Kidney (tissue), 13 donors: ENCODE measurements at regions not wholly inside any gene's neighbourhood (a gene's known extent, or its start where the extent isn't known, plus 50 kb on each side); places are given as distances from the start of the nearest gene placed in this dataset.
"Not testable (repeated sequence)": the region's sequence is repeated elsewhere in the genome, so short reads cannot be mapped to it uniquely, and the experiment has no call there.

ENCODE experiments used
- DNase-seq, 5 donors: peaks; one replicate each; pipeline ENCODE4 v3.0.0-alpha.2; 2013 to 2020
- FAIRE-seq: peaks from 2 replicates; lab custom pipeline; 2012; peaks lifted over from hg19 to GRCh38; lab: Jason Lieb, UNC
- H3K27ac ChIP-seq, 2 donors: one replicate each; pipeline ENCODE4 v1.7.0; 2013; ENCODE audit warnings: low read depth in 2 of 2, low read length in 2 of 2, inconsistent platforms in 1 of 2
- H3K27me3 ChIP-seq: one replicate; pipeline ENCODE4 v1.7.1; 2013; ENCODE audit warnings: low read length, inconsistent platforms; ENCODE audit not compliant: control insufficient read depth, insufficient read depth
- H3K36me3 ChIP-seq, 3 donors: one replicate each; pipeline versions ENCODE4 v1.7.0 to v1.7.1; 2013; ENCODE audit warnings: low read length in 3 of 3, control low read depth in 1 of 3, inconsistent platforms in 1 of 3; ENCODE audit not compliant: insufficient read depth in 3 of 3, control insufficient read depth in 2 of 3
- H3K4me1 ChIP-seq, 3 donors: one replicate each; pipeline versions ENCODE4 v1.7.0 to v1.7.1; 2013; ENCODE audit warnings: low read length in 3 of 3, inconsistent platforms in 1 of 3, low read depth in 1 of 3; ENCODE audit not compliant: control insufficient read depth in 2 of 3, insufficient read depth in 2 of 3
- H3K4me3 ChIP-seq, 3 donors: one replicate each; pipeline versions ENCODE4 v1.7.0 to v1.8.1; 2013; ENCODE audit warnings: low read length in 3 of 3, control low read depth in 1 of 3, inconsistent platforms in 1 of 3
- H3K9ac ChIP-seq, 3 donors: one replicate each; pipeline versions ENCODE4 v1.7.0 to v1.7.1; 2013; ENCODE audit warnings: low read length in 3 of 3, control low read depth in 1 of 3, inconsistent platforms in 1 of 3
- H3K9me3 ChIP-seq, 3 donors: one replicate each; pipeline versions ENCODE4 v1.7.0 to v1.7.1; 2013; ENCODE audit warnings: low read length in 3 of 3, control low read depth in 1 of 3, inconsistent platforms in 1 of 3; ENCODE audit not compliant: control insufficient read depth in 2 of 3, insufficient read depth in 1 of 3
- intact Hi-C: fragments of 100-400 bp; cut with DNase I; formaldehyde crosslinking; loops from one replicate; pipeline ENCODE4 v1.11.1; 2022
- TF ChIP-seq, protein P1 (sequence below): IDR thresholded peaks from 3 replicates; pipeline ENCODE4 v1.5.1; 2012; ENCODE audit warnings: mild to moderate bottlenecking, moderate library complexity, borderline replicate concordance; ENCODE audit not compliant: insufficient read depth; ENCODE audit errors: extremely low read depth
- donor health status: control.
- donor health status: control.
- donor health status: control.
- donor health status: control.
- donor health status: control.
- donor health status: DM: yes; HTN: yes; CAD: no.
- donor health status: Normal renal cell carcinoma (clear cell type).

DNA sequence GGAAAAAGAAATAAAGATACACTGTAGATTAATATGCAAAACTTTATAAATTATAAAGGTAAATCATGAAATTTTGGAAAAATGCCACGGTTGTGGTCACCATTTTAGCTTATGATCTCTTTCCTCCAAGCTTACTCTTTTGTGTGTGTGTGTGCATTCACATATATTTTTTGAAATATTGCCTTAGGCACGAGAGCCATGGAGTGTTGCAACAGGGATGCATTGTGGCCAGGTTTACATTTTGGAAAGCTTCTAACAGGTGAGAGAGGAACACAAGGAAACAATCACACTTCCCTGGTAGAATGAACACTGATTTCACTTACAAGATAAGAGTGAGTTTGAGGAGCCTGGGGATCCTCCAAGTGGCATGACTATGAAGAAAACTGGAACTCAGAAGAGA, 214.5 kb upstream of the TENT5A start:
- FAIRE-seq (no peak), DNase-seq (no peak)
- no peak overlapping the region for H3K9ac ChIP-seq
- no peaks in the 10 kb centered on the region for H3K27me3 ChIP-seq
- no peaks in the 10 kb centered on the region for H3K4me1 ChIP-seq
- TF ChIP-seq, protein P1, sequence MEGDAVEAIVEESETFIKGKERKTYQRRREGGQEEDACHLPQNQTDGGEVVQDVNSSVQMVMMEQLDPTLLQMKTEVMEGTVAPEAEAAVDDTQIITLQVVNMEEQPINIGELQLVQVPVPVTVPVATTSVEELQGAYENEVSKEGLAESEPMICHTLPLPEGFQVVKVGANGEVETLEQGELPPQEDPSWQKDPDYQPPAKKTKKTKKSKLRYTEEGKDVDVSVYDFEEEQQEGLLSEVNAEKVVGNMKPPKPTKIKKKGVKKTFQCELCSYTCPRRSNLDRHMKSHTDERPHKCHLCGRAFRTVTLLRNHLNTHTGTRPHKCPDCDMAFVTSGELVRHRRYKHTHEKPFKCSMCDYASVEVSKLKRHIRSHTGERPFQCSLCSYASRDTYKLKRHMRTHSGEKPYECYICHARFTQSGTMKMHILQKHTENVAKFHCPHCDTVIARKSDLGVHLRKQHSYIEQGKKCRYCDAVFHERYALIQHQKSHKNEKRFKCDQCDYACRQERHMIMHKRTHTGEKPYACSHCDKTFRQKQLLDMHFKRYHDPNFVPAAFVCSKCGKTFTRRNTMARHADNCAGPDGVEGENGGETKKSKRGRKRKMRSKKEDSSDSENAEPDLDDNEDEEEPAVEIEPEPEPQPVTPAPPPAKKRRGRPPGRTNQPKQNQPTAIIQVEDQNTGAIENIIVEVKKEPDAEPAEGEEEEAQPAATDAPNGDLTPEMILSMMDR = no peak
- H3K36me3 ChIP-seq = no peaks in the 10 kb centered on the region
- no peaks in the 10 kb centered on the region for H3K9me3 ChIP-seq
- H3K4me3 ChIP-seq = no peak overlapping the region
- intact Hi-C loops = no loop called here
- no peak overlapping the region for H3K27ac ChIP-seq

DNA sequence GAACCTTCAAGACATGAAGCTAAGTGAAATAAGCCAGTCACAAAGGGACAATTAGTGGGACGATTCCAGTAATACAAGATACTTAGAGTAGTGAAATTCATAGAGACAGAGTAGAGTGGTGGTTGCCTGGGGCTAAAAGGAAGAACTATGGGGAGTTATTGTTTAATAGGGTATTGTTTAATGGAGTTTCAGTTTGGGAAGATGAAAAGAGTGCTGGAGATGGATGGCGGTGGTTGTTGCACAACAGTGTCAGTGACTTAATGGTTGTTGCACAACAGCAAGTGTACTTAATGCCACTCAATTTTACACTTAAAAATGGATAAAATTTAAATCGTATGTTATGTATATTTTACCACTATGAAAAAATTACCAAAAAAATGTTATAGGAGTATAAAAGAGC, 209.7 kb upstream of the TENT5A start:
- Histone ChIP-seq H3K4me3 (no peak overlapping the region), H3K27ac (no peak overlapping the region), H3K27me3 (no peaks in the 10 kb centered on the region), H3K36me3 (no peaks in the 10 kb centered on the region), H3K9me3 (no peaks in the 10 kb centered on the region), H3K9ac (no peak overlapping the region), H3K4me1 (no peaks in the 10 kb centered on the region)
- intact Hi-C loops = no loop called here
- DNase-seq (no peak), FAIRE-seq (no peak)
- TF ChIP-seq, protein P1 = no peak

DNA sequence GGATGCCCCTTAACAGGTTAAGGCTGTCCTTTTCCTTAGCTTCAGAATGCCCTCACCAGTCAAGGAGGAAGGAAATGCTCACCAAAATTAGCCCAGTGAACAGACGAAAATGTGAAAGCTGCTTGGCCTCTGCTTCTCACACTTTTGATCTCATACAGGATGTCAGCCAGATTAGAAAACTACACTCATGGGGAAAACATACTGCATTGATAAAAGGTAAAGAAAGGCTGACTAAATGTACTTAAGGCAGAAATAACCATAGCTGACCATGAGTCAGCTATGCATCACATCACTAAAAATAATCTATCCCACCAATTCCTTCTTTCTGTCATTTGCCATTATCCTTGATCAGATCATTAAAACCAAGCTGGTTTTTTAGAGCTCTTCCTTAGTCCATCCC, 198.4 kb upstream of the TENT5A start:
- no peak overlapping the region for H3K9ac ChIP-seq
- intact Hi-C loops = no loop called here
- H3K27me3 ChIP-seq = no peaks in the 10 kb centered on the region
- H3K27ac ChIP-seq = no peak overlapping the region
- no peaks in the 10 kb centered on the region for H3K36me3 ChIP-seq
- DNase-seq = no peak
- no peaks in the 10 kb centered on the region for H3K9me3 ChIP-seq
- TF ChIP-seq, protein P1 = no peak
- no peak for FAIRE-seq
- no peaks in the 10 kb centered on the region for H3K4me1 ChIP-seq
- no peak overlapping the region for H3K4me3 ChIP-seq

DNA sequence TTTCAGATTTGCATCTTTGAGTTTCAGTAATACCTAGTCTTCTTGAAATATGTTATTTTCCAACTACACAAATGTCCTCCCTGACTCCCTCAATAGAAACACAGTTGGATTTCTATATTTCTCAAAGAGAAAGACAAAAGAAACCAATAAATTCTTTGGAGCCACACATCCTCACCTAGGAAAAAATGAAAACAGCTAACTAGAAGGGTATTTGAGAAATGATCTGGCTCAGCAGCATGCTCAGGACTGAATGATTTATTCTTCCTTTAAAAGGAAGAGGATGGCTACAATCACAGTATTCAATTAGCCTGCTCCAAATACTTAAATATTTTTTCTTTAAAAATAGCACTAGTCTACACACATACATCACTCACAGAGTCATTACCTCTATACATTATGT, 196.4 kb upstream of the TENT5A start:
- H3K27ac ChIP-seq = no peak overlapping the region
- no peaks in the 10 kb centered on the region for H3K4me1 ChIP-seq
- H3K36me3 ChIP-seq = no peaks in the 10 kb centered on the region
- FAIRE-seq (no peak), DNase-seq (no peak)
- no peak overlapping the region for H3K4me3 ChIP-seq
- H3K9me3 ChIP-seq = no peaks in the 10 kb centered on the region
- no peaks in the 10 kb centered on the region for H3K27me3 ChIP-seq
- intact Hi-C loops = no loop called here
- TF ChIP-seq, protein P1 = no peak
- H3K9ac ChIP-seq = no peak overlapping the region

DNA sequence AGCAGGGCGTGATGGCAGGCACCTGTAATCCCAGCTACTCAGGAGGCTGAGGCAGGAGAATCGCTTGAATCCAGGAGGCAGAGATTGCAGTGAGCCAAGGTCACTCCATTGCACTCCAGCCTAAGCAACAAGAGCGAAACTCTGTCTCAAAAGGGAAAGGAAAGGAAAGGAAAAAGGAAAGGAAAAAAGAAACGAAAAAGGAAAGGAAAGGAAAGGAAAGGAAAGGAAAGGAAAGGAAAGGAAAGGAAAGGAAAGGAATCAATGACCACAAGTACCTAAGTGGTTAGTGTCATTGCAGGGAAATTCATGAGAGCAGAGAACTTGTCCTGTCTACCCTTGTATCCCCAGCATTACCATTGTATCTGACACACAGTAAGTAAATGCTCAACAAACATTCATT, 195.7 kb upstream of the TENT5A start:
- H3K36me3 ChIP-seq, H3K27ac ChIP-seq, H3K4me3 ChIP-seq, FAIRE-seq, H3K9me3 ChIP-seq, H3K4me1 ChIP-seq, intact Hi-C loops, DNase-seq, H3K27me3 ChIP-seq, H3K9ac ChIP-seq: not testable (repeated sequence)
